PC-3 (cell line): ENCODE measurements at regions not wholly inside any gene's neighbourhood (a gene's known extent, or its start where the extent isn't known, plus 50 kb on each side); places are given as distances from the start of the nearest gene placed in this dataset.

Experiments
- EZH2 ChIP-seq: fragments of 300-600 bp; sonication (generic); IDR thresholded peaks from one replicate; pipeline ENCODE4 v1.6.1; 2017; ENCODE audit warnings: antibody characterized with exemption, mild to moderate bottlenecking, low read length; ENCODE audit not compliant: unreplicated experiment
- EZH2phosphoT487 ChIP-seq: fragments of 300-600 bp; sonication (generic); IDR thresholded peaks from 2 replicates; pipeline ENCODE4 v1.6.1; 2018; ENCODE audit warnings: mild to moderate bottlenecking, antibody characterized with exemption, low read length, borderline replicate concordance
- TF ChIP-seq, protein P1 (sequence below): fragments of 300-600 bp; sonication (generic); conservative IDR thresholded peaks from 2 replicates; pipeline ENCODE4 v1.5.1; 2017; ENCODE audit warnings: antibody characterized with exemption, low read depth, mild to moderate bottlenecking, low read length

DNA sequence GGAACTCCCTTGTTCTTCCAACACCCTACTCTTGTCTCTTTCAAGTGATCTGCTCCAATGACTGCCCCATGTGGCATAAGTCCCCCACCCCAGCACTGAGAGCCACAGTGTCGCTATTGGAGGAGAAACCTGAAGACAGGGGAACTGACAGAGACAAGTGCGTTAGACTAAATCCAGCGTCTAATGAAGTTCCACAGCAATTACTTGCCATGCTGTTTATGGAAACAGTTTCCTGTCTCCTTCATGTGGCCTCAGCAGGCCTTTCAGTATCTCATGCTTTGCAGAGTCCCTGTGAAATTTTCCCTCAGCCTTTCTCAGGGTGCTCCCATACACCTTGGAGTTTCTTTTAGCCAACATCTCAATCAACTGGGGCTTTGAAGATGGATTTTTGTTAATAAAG lies 277.4 kb downstream of the ETS1 start:
- TF ChIP-seq, protein P1, sequence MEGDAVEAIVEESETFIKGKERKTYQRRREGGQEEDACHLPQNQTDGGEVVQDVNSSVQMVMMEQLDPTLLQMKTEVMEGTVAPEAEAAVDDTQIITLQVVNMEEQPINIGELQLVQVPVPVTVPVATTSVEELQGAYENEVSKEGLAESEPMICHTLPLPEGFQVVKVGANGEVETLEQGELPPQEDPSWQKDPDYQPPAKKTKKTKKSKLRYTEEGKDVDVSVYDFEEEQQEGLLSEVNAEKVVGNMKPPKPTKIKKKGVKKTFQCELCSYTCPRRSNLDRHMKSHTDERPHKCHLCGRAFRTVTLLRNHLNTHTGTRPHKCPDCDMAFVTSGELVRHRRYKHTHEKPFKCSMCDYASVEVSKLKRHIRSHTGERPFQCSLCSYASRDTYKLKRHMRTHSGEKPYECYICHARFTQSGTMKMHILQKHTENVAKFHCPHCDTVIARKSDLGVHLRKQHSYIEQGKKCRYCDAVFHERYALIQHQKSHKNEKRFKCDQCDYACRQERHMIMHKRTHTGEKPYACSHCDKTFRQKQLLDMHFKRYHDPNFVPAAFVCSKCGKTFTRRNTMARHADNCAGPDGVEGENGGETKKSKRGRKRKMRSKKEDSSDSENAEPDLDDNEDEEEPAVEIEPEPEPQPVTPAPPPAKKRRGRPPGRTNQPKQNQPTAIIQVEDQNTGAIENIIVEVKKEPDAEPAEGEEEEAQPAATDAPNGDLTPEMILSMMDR, result no peak
- no peak for TF ChIP-seq EZH2
- no peak for TF ChIP-seq EZH2phosphoT487
